ENCODE measurements at regions not wholly inside any gene's neighbourhood (a gene's known extent, or its start where the extent isn't known, plus 50 kb on each side); places are given as distances from the start of the nearest gene placed in this dataset.
"Not testable (repeated sequence)": the region's sequence is repeated elsewhere in the genome, so short reads cannot be mapped to it uniquely, and the experiment has no call there.

GRCh38 chr6:58047865-58048264, 730.4 kb downstream of the PRIM2 start:
- intact Hi-C loops (cut with micrococcal nuclease; ENCODE audit: unreplicated experiment); DNase-seq (ENCODE audit: low read depth, low spot score); H3K27me3 ChIP-seq (ENCODE audit: control insufficient read depth, insufficient read depth, low read length); H3K36me3 ChIP-seq (ENCODE audit: control insufficient read depth, insufficient read depth, low read length); H3K27ac ChIP-seq (ENCODE audit: low read length); POLR2A ChIA-PET; H3K9me3 ChIP-seq (ENCODE audit: control insufficient read depth, insufficient read depth, low read depth, low read length); in situ Hi-C loops (cut with HindIII; ENCODE audit: low pct_unique_long_range_greater_than_20kb, low sequenced_read_pairs); H3K4me3 ChIP-seq (ENCODE audit: low read depth in 2 of 2, low read length in 2 of 2); BruUV-seq (replicated peaks); H3K4me1 ChIP-seq (ENCODE audit: control insufficient read depth, insufficient read depth, low read length): not testable (repeated sequence)
- ATAC-seq = peak; percentile 83
- CTCF ChIA-PET = interaction anchor here (0.5 kb wide), 1 partner anchor 109 kb away, joined by 5 read pairs; no protein-coding TSS in a partner anchor
- TF ChIP-seq, protein P1, sequence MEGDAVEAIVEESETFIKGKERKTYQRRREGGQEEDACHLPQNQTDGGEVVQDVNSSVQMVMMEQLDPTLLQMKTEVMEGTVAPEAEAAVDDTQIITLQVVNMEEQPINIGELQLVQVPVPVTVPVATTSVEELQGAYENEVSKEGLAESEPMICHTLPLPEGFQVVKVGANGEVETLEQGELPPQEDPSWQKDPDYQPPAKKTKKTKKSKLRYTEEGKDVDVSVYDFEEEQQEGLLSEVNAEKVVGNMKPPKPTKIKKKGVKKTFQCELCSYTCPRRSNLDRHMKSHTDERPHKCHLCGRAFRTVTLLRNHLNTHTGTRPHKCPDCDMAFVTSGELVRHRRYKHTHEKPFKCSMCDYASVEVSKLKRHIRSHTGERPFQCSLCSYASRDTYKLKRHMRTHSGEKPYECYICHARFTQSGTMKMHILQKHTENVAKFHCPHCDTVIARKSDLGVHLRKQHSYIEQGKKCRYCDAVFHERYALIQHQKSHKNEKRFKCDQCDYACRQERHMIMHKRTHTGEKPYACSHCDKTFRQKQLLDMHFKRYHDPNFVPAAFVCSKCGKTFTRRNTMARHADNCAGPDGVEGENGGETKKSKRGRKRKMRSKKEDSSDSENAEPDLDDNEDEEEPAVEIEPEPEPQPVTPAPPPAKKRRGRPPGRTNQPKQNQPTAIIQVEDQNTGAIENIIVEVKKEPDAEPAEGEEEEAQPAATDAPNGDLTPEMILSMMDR (IDR thresholded peaks at IDR 0.05) = peak; percentile 44

GRCh38 chr6:58055465-58056176, 738.2 kb downstream of the PRIM2 start:
- H3K36me3 ChIP-seq (ENCODE audit: control insufficient read depth, insufficient read depth, low read length); H3K4me3 ChIP-seq (ENCODE audit: low read depth in 2 of 2, low read length in 2 of 2); H3K27me3 ChIP-seq (ENCODE audit: control insufficient read depth, insufficient read depth, low read length); H3K9me3 ChIP-seq (ENCODE audit: control insufficient read depth, insufficient read depth, low read depth, low read length); CTCF ChIA-PET; H3K4me1 ChIP-seq (ENCODE audit: control insufficient read depth, insufficient read depth, low read length); in situ Hi-C loops (cut with HindIII; ENCODE audit: low pct_unique_long_range_greater_than_20kb, low sequenced_read_pairs); POLR2A ChIA-PET; BruUV-seq (replicated peaks); DNase-seq (ENCODE audit: low read depth, low spot score); H3K27ac ChIP-seq (ENCODE audit: low read length); ATAC-seq; intact Hi-C loops (cut with micrococcal nuclease; ENCODE audit: unreplicated experiment): not testable (repeated sequence)

DNA sequence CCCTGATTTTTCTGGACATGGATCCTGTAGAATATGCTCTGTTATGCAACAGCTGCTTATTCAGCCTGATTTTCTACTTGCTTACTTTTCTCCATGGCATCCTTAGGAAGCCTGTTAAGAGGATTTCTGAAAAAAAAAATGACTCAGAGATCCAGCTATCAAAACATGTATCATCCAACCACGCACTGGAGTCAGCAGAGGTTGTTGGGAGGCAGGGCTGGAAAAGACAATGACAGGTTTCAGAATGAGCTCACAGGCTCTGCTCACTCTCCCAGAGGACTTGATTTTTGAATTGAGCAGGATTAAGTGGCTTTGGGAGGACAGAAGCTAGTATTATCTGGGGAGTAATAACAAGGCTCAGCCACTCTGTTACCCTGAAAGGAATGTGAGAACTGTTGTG, 742.3 kb downstream of the PRIM2 start:
- POLR2A ChIA-PET; intact Hi-C loops (cut with micrococcal nuclease; ENCODE audit: unreplicated experiment); BruUV-seq (replicated peaks); H3K4me3 ChIP-seq (ENCODE audit: low read depth in 2 of 2, low read length in 2 of 2); H3K4me1 ChIP-seq (ENCODE audit: control insufficient read depth, insufficient read depth, low read length); in situ Hi-C loops (cut with HindIII; ENCODE audit: low pct_unique_long_range_greater_than_20kb, low sequenced_read_pairs); H3K27ac ChIP-seq (ENCODE audit: low read length); CTCF ChIA-PET; H3K27me3 ChIP-seq (ENCODE audit: control insufficient read depth, insufficient read depth, low read length); H3K9me3 ChIP-seq (ENCODE audit: control insufficient read depth, insufficient read depth, low read depth, low read length); ATAC-seq; DNase-seq (ENCODE audit: low read depth, low spot score); H3K36me3 ChIP-seq (ENCODE audit: control insufficient read depth, insufficient read depth, low read length): not testable (repeated sequence)

- H3K27me3 ChIP-seq (ENCODE audit: control insufficient read depth, insufficient read depth, low read length) = not testable (repeated sequence)
Measured at GRCh38 chr6:58063542-58063941, 746.1 kb downstream of the PRIM2 start.

GRCh38 chr6:58067867-58068548, 750.6 kb downstream of the PRIM2 start:
- H3K4me1 ChIP-seq (ENCODE audit: control insufficient read depth, insufficient read depth, low read length); H3K27ac ChIP-seq (ENCODE audit: low read length); in situ Hi-C loops (cut with HindIII; ENCODE audit: low pct_unique_long_range_greater_than_20kb, low sequenced_read_pairs); H3K36me3 ChIP-seq (ENCODE audit: control insufficient read depth, insufficient read depth, low read length); CTCF ChIA-PET; H3K27me3 ChIP-seq (ENCODE audit: control insufficient read depth, insufficient read depth, low read length); POLR2A ChIA-PET; H3K4me3 ChIP-seq (ENCODE audit: low read depth in 2 of 2, low read length in 2 of 2); intact Hi-C loops (cut with micrococcal nuclease; ENCODE audit: unreplicated experiment); H3K9me3 ChIP-seq (ENCODE audit: control insufficient read depth, insufficient read depth, low read depth, low read length); DNase-seq (ENCODE audit: low read depth, low spot score); BruUV-seq (replicated peaks); ATAC-seq: not testable (repeated sequence)

More at GRCh38 chr6:58063542-58063941, 746.1 kb downstream of the PRIM2 start:
- intact Hi-C loops (cut with micrococcal nuclease; ENCODE audit: unreplicated experiment); ATAC-seq; H3K4me1 ChIP-seq (ENCODE audit: control insufficient read depth, insufficient read depth, low read length); CTCF ChIA-PET; H3K4me3 ChIP-seq (ENCODE audit: low read depth in 2 of 2, low read length in 2 of 2); H3K36me3 ChIP-seq (ENCODE audit: control insufficient read depth, insufficient read depth, low read length); DNase-seq (ENCODE audit: low read depth, low spot score); POLR2A ChIA-PET; H3K27ac ChIP-seq (ENCODE audit: low read length); BruUV-seq (replicated peaks); H3K9me3 ChIP-seq (ENCODE audit: control insufficient read depth, insufficient read depth, low read depth, low read length); in situ Hi-C loops (cut with HindIII; ENCODE audit: low pct_unique_long_range_greater_than_20kb, low sequenced_read_pairs): not testable (repeated sequence)

All from Panc1 (cell line).